ENCODE measurements at regions not wholly inside any gene's neighbourhood (a gene's known extent, or its start where the extent isn't known, plus 50 kb on each side); places are given as distances from the start of the nearest gene placed in this dataset.
"Not testable (repeated sequence)": the region's sequence is repeated elsewhere in the genome, so short reads cannot be mapped to it uniquely, and the experiment has no call there.

DNA sequence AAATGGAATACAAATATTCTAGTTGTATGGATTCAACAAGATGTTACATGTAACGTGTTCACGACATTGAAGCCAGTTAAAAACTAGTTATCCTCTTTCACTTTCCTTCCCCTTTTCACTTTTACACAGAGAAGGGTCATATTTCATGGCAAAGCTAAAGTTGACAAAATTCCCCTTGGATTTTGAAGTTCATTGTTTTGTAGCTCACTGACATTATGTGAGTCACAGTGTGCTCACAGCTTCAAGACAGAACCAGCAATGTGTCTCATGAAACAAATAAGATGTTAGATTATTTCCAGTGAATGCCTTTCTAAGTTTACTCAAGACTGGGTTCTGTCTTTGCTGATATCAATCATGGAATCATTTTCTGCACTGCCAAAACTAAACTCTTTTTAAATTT, 535.5 kb upstream of the GRIN3A start:
- in situ Hi-C loops (cut with MboI; ENCODE audit: low sequenced_read_pairs, unreplicated experiment), result no loop called here
- TF ChIP-seq, protein P1, sequence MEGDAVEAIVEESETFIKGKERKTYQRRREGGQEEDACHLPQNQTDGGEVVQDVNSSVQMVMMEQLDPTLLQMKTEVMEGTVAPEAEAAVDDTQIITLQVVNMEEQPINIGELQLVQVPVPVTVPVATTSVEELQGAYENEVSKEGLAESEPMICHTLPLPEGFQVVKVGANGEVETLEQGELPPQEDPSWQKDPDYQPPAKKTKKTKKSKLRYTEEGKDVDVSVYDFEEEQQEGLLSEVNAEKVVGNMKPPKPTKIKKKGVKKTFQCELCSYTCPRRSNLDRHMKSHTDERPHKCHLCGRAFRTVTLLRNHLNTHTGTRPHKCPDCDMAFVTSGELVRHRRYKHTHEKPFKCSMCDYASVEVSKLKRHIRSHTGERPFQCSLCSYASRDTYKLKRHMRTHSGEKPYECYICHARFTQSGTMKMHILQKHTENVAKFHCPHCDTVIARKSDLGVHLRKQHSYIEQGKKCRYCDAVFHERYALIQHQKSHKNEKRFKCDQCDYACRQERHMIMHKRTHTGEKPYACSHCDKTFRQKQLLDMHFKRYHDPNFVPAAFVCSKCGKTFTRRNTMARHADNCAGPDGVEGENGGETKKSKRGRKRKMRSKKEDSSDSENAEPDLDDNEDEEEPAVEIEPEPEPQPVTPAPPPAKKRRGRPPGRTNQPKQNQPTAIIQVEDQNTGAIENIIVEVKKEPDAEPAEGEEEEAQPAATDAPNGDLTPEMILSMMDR (IDR thresholded peaks at IDR 0.05; ENCODE audit: borderline replicate concordance, control extremely low read depth, extremely low read depth, insufficient read depth, missing control alignments), result no peak
- no peak for DNase-seq (ENCODE audit: low spot score)

GRCh38 chr9:102253099-102253498, 514.7 kb upstream of the GRIN3A start:
- no peak for DNase-seq (ENCODE audit: low spot score)
- in situ Hi-C loops (cut with MboI; ENCODE audit: low sequenced_read_pairs, unreplicated experiment), result no loop called here
- TF ChIP-seq, protein P1 (IDR thresholded peaks at IDR 0.05; ENCODE audit: borderline replicate concordance, control extremely low read depth, extremely low read depth, insufficient read depth, missing control alignments), result no peak

DNA sequence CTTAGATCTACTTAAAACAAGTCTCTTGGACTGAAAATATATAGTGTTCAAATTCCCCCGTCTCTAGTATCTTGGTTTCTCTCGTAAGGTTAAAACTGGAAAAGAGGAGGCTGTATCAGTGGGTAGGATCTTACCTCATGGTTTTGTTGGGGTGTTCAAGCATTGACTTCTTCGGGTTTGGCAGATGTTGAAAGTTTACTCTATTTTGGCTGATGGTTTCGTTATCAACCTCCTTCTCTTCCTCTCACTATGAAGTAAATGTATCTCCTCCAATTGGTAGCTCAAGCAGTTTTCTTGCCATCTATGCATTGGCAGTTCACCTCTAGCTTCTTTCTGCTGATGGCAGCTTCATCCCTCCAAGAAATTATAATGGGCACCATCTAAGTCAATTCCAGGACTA, 506.5 kb upstream of the GRIN3A start:
- DNase-seq (ENCODE audit: low spot score), result no peak
- TF ChIP-seq, protein P1 (IDR thresholded peaks at IDR 0.05; ENCODE audit: borderline replicate concordance, control extremely low read depth, extremely low read depth, insufficient read depth, missing control alignments), result no peak
- in situ Hi-C loops (cut with MboI; ENCODE audit: low sequenced_read_pairs, unreplicated experiment), result no loop called here

- no peak for DNase-seq (ENCODE audit: low spot score)
- in situ Hi-C loops (cut with MboI; ENCODE audit: low sequenced_read_pairs, unreplicated experiment), result no loop called here
- TF ChIP-seq, protein P1 (IDR thresholded peaks at IDR 0.05; ENCODE audit: borderline replicate concordance, control extremely low read depth, extremely low read depth, insufficient read depth, missing control alignments), result no peak
These were observed 499.1 kb upstream of the GRIN3A start for GRCh38 chr9:102237520-102237919.

DNA sequence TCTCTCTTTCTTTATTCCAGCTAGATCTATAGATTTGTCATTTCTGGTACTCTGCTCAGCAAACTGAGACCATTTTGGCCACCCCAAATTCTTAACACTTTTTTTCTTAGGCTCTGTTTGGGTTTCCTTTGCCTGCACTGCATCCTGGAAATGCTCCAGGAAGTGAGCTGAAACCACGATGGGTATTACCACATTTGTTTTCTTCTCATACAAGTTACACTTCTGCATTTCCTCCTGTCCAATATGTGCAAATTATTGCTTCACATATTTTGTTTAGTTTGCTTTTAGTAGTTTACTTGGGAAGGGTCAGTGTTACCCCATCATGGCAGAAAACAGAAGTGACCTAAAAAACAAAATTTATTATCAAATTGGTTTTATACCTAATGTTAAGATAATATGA, 498.6 kb upstream of the GRIN3A start:
- in situ Hi-C loops (cut with MboI; ENCODE audit: low sequenced_read_pairs, unreplicated experiment), result no loop called here
- DNase-seq (ENCODE audit: low spot score), result no peak
- TF ChIP-seq, protein P1 (IDR thresholded peaks at IDR 0.05; ENCODE audit: borderline replicate concordance, control extremely low read depth, extremely low read depth, insufficient read depth, missing control alignments), result no peak

- DNase-seq (ENCODE audit: low spot score); in situ Hi-C loops (cut with MboI; ENCODE audit: low sequenced_read_pairs, unreplicated experiment): not testable (repeated sequence)
These were observed 489.0 kb upstream of the GRIN3A start for GRCh38 chr9:102227416-102227815.

- in situ Hi-C loops (cut with MboI; ENCODE audit: low sequenced_read_pairs, unreplicated experiment), result no loop called here
These were observed 487.5 kb upstream of the GRIN3A start for GRCh38 chr9:102225841-102226441.

DNA sequence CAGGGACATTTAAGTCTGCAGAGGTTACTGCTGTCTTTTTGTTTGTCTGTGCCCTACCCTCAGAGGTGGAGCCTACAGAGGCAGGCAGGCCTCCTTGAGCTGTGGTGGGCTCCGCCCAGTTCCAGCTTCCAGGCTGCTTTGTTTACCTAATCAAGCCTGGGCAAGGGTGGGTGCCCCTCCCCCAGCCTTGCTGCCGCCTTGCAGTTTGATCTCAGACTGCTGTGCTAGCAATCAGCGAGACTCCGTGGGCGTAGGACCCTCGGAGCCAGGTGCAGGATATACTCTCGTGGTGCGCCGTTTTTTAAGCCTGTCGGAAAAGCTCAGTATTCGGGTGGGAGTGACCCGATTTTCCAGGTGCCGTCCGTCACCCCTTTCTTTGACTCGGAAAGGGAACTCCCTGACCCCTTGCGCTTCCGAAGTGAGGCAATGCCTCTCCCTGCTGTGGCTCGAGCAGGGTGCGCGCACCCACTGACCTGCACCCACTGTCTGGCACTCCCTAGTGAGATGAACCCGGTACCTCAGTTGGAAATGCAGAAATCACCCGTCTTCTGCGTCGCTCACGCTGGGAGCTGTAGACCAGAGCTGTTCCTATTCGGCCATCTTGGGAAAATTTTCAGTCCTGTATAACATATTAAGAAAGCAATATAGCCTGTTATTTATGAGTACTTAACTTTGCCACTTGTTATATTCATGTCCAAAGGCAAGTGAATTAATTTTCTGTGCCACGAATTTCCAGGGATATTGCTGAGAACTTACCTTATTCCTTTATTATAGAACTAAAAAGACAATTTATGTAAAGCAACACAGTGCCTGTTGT, 485.1 kb upstream of the GRIN3A start:
- in situ Hi-C loops (cut with MboI; ENCODE audit: low sequenced_read_pairs, unreplicated experiment); DNase-seq (ENCODE audit: low spot score): not testable (repeated sequence)

More at GRCh38 chr9:102225841-102226441, 487.5 kb upstream of the GRIN3A start:
- TF ChIP-seq, protein P1 (IDR thresholded peaks at IDR 0.05; ENCODE audit: borderline replicate concordance, control extremely low read depth, extremely low read depth, insufficient read depth, missing control alignments), result no peak
- no peak for DNase-seq (ENCODE audit: low spot score)

All from GM13976 (cell line).